GM06990 (cell line): ENCODE measurements at regions not wholly inside any gene's neighbourhood (a gene's known extent, or its start where the extent isn't known, plus 50 kb on each side); places are given as distances from the start of the nearest gene placed in this dataset.

Experiments
- DNase-seq: peaks from one replicate; pipeline ENCODE4 v3.0.0-alpha.2; 2011; ENCODE audit not compliant: insufficient read length; ENCODE audit errors: extremely low read depth
- H3K27me3 ChIP-seq: replicated peaks from 2 replicates; pipeline ENCODE4 v1.6.0; 2011; ENCODE audit warnings: low read length; ENCODE audit not compliant: control insufficient read depth, insufficient read depth
- H3K36me3 ChIP-seq: 2 replicates; pipeline ENCODE4 v1.5.1; 2011; ENCODE audit warnings: low read length; ENCODE audit not compliant: control insufficient read depth, insufficient read depth
- H3K4me3 ChIP-seq: replicated peaks from 2 replicates; pipeline ENCODE4 v1.5.1; 2011; ENCODE audit warnings: low read depth, mild to moderate bottlenecking, control low read depth, low read length
- CTCF ChIP-seq: IDR thresholded peaks from 2 replicates; pipeline ENCODE4 v1.5.1; 2011; ENCODE audit warnings: low read length, control low read depth, mild to moderate bottlenecking, inconsistent platforms; ENCODE audit not compliant: insufficient read depth, poor library complexity, severe bottlenecking

GRCh38 chr11:50164050-50164449 lies 131.4 kb downstream of the OR4C45 start:
- Histone ChIP-seq H3K27me3 (no peaks in the 10 kb centered on the region), H3K4me3 (no peak overlapping the region), H3K36me3 (no peaks in the 10 kb centered on the region)
- DNase-seq, result no peak
- TF ChIP-seq CTCF, result no peak

GRCh38 chr11:50169634-50170033 lies 137.0 kb downstream of the OR4C45 start:
- DNase-seq, result no peak

GRCh38 chr11:50170115-50170514 lies 137.4 kb downstream of the OR4C45 start:
- no peak for TF ChIP-seq CTCF
- no peak overlapping the region for H3K4me3 ChIP-seq
- DNase-seq, result no peak
- H3K27me3 ChIP-seq, result no peaks in the 10 kb centered on the region
- H3K36me3 ChIP-seq, result no peaks in the 10 kb centered on the region

More at GRCh38 chr11:50169634-50170033, 137.0 kb downstream of the OR4C45 start:
- Histone ChIP-seq H3K27me3 (no peaks in the 10 kb centered on the region), H3K4me3 (no peak overlapping the region), H3K36me3 (no peaks in the 10 kb centered on the region)
- no peak for TF ChIP-seq CTCF

GRCh38 chr11:50174189-50174588 lies 141.5 kb downstream of the OR4C45 start:
- TF ChIP-seq CTCF, result no peak
- Histone ChIP-seq H3K36me3 (no peaks in the 10 kb centered on the region), H3K27me3 (no peaks in the 10 kb centered on the region), H3K4me3 (no peak overlapping the region)
- DNase-seq, result no peak

- no peak overlapping the region for H3K4me3 ChIP-seq
- TF ChIP-seq CTCF, result no peak
- H3K36me3 ChIP-seq, result no peaks in the 10 kb centered on the region
- DNase-seq, result no peak
- H3K27me3 ChIP-seq, result no peaks in the 10 kb centered on the region
Observed at GRCh38 chr11:50174975-50175374, 142.3 kb downstream of the OR4C45 start.

GRCh38 chr11:50178737-50179136 lies 146.1 kb downstream of the OR4C45 start:
- no peaks in the 10 kb centered on the region for H3K36me3 ChIP-seq
- H3K4me3 ChIP-seq, result no peak overlapping the region
- H3K27me3 ChIP-seq, result no peaks in the 10 kb centered on the region
- TF ChIP-seq CTCF, result no peak
- no peak for DNase-seq
